Skeletal muscle tissue (tissue), 3 donors: ENCODE measurements at regions not wholly inside any gene's neighbourhood (a gene's known extent, or its start where the extent isn't known, plus 50 kb on each side); places are given as distances from the start of the nearest gene placed in this dataset.

Experiments used
- H3K27ac ChIP-seq: one replicate; pipeline ENCODE4 v1.7.0; 2013; ENCODE audit warnings: mild to moderate bottlenecking, low read depth, low read length, inconsistent platforms
- H3K27me3 ChIP-seq, 3 donors: one replicate each; pipeline ENCODE4 v1.7.0; 2013; ENCODE audit warnings: low read length in 3 of 3; ENCODE audit not compliant: control insufficient read depth in 3 of 3, insufficient read depth in 3 of 3
- H3K36me3 ChIP-seq, 3 donors: one replicate each; pipeline ENCODE4 v1.7.0; 2013; ENCODE audit warnings: low read length in 3 of 3; ENCODE audit not compliant: control insufficient read depth in 3 of 3, insufficient read depth in 3 of 3
- H3K4me1 ChIP-seq, 3 donors: one replicate each; pipeline ENCODE4 v1.7.0; 2013; ENCODE audit warnings: low read length in 3 of 3, mild to moderate bottlenecking in 3 of 3; ENCODE audit not compliant: control insufficient read depth in 3 of 3, insufficient read depth in 3 of 3
- H3K4me3 ChIP-seq, 3 donors: one replicate each; pipeline ENCODE4 v1.7.0; 2013; ENCODE audit warnings: low read length in 3 of 3
- H3K9ac ChIP-seq, 3 donors: one replicate each; pipeline ENCODE4 v1.7.0; 2013; ENCODE audit warnings: low read length in 3 of 3, mild to moderate bottlenecking in 3 of 3, moderate library complexity in 2 of 3, low read depth in 1 of 3
- H3K9me3 ChIP-seq, 3 donors: one replicate each; pipeline ENCODE4 v1.7.0; 2013; ENCODE audit warnings: low read length in 3 of 3; ENCODE audit not compliant: control insufficient read depth in 3 of 3
- donor health status: Osteomylitis.

GRCh38 chr2:41502752-41503151, 545.1 kb upstream of the PKDCC start:
- no peaks in the 10 kb centered on the region for H3K27me3 ChIP-seq
- H3K4me1 ChIP-seq, result no peaks in the 10 kb centered on the region
- peaks cover 0 to 6% (median 0%) of the 10 kb centered on the region in 3 donors for H3K9me3 ChIP-seq
- no peak overlapping the region for H3K9ac ChIP-seq
- no peak overlapping the region for H3K27ac ChIP-seq
- H3K36me3 ChIP-seq, result no peaks in the 10 kb centered on the region
- H3K4me3 ChIP-seq, result no peak overlapping the region

- H3K4me1 ChIP-seq, result no peaks in the 10 kb centered on the region
- H3K9me3 ChIP-seq, result peaks cover 0 to 6% (median 0%) of the 10 kb centered on the region in 3 donors
- H3K27me3 ChIP-seq, result no peaks in the 10 kb centered on the region
- H3K4me3 ChIP-seq, result no peak overlapping the region
- no peak overlapping the region for H3K27ac ChIP-seq
- no peak overlapping the region for H3K9ac ChIP-seq
- no peaks in the 10 kb centered on the region for H3K36me3 ChIP-seq
Measured at GRCh38 chr2:41504532-41504931, 543.3 kb upstream of the PKDCC start.

- Histone ChIP-seq H3K9ac (no peak overlapping the region), H3K27me3 (no peaks in the 10 kb centered on the region), H3K4me3 (no peak overlapping the region), H3K9me3 (no peaks in the 10 kb centered on the region), H3K4me1 (no peaks in the 10 kb centered on the region), H3K27ac (no peak overlapping the region), H3K36me3 (no peaks in the 10 kb centered on the region)
Measured at GRCh38 chr2:41510108-41510507, 537.7 kb upstream of the PKDCC start.

GRCh38 chr2:41521211-41521610, 526.6 kb upstream of the PKDCC start:
- Histone ChIP-seq H3K9ac (no peak overlapping the region), H3K27me3 (no peaks in the 10 kb centered on the region), H3K4me3 (no peak overlapping the region), H3K36me3 (no peaks in the 10 kb centered on the region), H3K4me1 (no peaks in the 10 kb centered on the region), H3K9me3 (no peaks in the 10 kb centered on the region), H3K27ac (no peak overlapping the region)

- Histone ChIP-seq H3K9ac (no peak overlapping the region), H3K36me3 (no peaks in the 10 kb centered on the region), H3K9me3 (no peaks in the 10 kb centered on the region)
Measured at GRCh38 chr2:41527525-41528323, 520.1 kb upstream of the PKDCC start.

GRCh38 chr2:41535575-41535974, 512.2 kb upstream of the PKDCC start:
- Histone ChIP-seq H3K27me3 (no peaks in the 10 kb centered on the region), H3K4me3 (no peak overlapping the region), H3K9ac (no peak overlapping the region), H3K27ac (no peak overlapping the region), H3K4me1 (no peaks in the 10 kb centered on the region), H3K36me3 (no peaks in the 10 kb centered on the region), H3K9me3 (no peaks in the 10 kb centered on the region)

More at GRCh38 chr2:41527525-41528323, 520.1 kb upstream of the PKDCC start:
- no peak overlapping the region for H3K4me3 ChIP-seq
- H3K27me3 ChIP-seq, result no peaks in the 10 kb centered on the region
- H3K27ac ChIP-seq, result no peak overlapping the region
- H3K4me1 ChIP-seq, result no peaks in the 10 kb centered on the region

- Histone ChIP-seq H3K27ac (no peak overlapping the region), H3K9ac (no peak overlapping the region), H3K27me3 (no peaks in the 10 kb centered on the region), H3K36me3 (no peaks in the 10 kb centered on the region), H3K4me3 (no peak overlapping the region), H3K9me3 (no peaks in the 10 kb centered on the region), H3K4me1 (no peaks in the 10 kb centered on the region)
Measured at GRCh38 chr2:41540272-41540998, 507.4 kb upstream of the PKDCC start.

- no peaks in the 10 kb centered on the region for H3K36me3 ChIP-seq
- H3K27me3 ChIP-seq, result no peaks in the 10 kb centered on the region
- H3K9me3 ChIP-seq, result no peaks in the 10 kb centered on the region
- H3K4me1 ChIP-seq, result no peaks in the 10 kb centered on the region
- H3K27ac ChIP-seq, result no peak overlapping the region
- H3K4me3 ChIP-seq, result no peak overlapping the region
- H3K9ac ChIP-seq, result no peak overlapping the region
Measured at GRCh38 chr2:41543726-41544125, 504.1 kb upstream of the PKDCC start.

GRCh38 chr2:41544709-41545108, 503.1 kb upstream of the PKDCC start:
- H3K9ac ChIP-seq, result no peak overlapping the region
- H3K27me3 ChIP-seq, result no peaks in the 10 kb centered on the region
- no peak overlapping the region for H3K27ac ChIP-seq
- no peak overlapping the region for H3K4me3 ChIP-seq
- no peaks in the 10 kb centered on the region for H3K9me3 ChIP-seq
- H3K4me1 ChIP-seq, result no peaks in the 10 kb centered on the region
- H3K36me3 ChIP-seq, result no peaks in the 10 kb centered on the region

- no peaks in the 10 kb centered on the region for H3K9me3 ChIP-seq
- H3K9ac ChIP-seq, result no peak overlapping the region
- no peaks in the 10 kb centered on the region for H3K27me3 ChIP-seq
- H3K4me3 ChIP-seq, result no peak overlapping the region
- no peaks in the 10 kb centered on the region for H3K36me3 ChIP-seq
- no peak overlapping the region for H3K27ac ChIP-seq
- no peaks in the 10 kb centered on the region for H3K4me1 ChIP-seq
Measured at GRCh38 chr2:41546031-41546430, 501.8 kb upstream of the PKDCC start.
